Transverse colon (tissue), 4 donors: ENCODE measurements at regions not wholly inside any gene's neighbourhood (a gene's known extent, or its start where the extent isn't known, plus 50 kb on each side); places are given as distances from the start of the nearest gene placed in this dataset.

Experiments used
- CTCF ChIP-seq, 5 experiments: fragments of 200-600 bp in 3 of 5; fragments of 450-650 bp in 2 of 5; sonication (generic) in 3 of 5; IDR thresholded peaks; 1 replicate in 2 of 5; 2 replicates in 3 of 5; pipeline ENCODE4 v1.5.1; 2016 to 2017; ENCODE audit warnings: antibody characterized with exemption in 5 of 5, inconsistent platforms in 3 of 5, mild to moderate bottlenecking in 2 of 5, moderate library complexity in 1 of 5
- EP300 ChIP-seq: sonication (generic); formaldehyde crosslinking; IDR thresholded peaks from one replicate; pipeline ENCODE4 v1.6.1; 2017; ENCODE audit warnings: antibody characterized with exemption, low read depth
- POLR2A ChIP-seq: fragments of 450-650 bp; IDR thresholded peaks from one replicate; pipeline ENCODE4 v1.6.1; 2016; ENCODE audit warnings: antibody characterized with exemption, mild to moderate bottlenecking, moderate library complexity
- POLR2AphosphoS5 ChIP-seq, 3 donors: sonication (generic); formaldehyde crosslinking; IDR thresholded peaks; one replicate each; pipeline ENCODE4 v1.6.1; 2016; ENCODE audit warnings: antibody characterized with exemption in 3 of 3

GRCh38 chr6:167744681-167745669 lies 81.7 kb upstream of the AFDN start:
- TF ChIP-seq CTCF (IDR thresholded peaks at IDR 0.05) (no peak), POLR2A (no peak), POLR2AphosphoS5 (IDR thresholded peaks at IDR 0.05) (no peak), EP300 (no peak)
